T-helper 17 cell (primary cell): ENCODE measurements at regions not wholly inside any gene's neighbourhood (a gene's known extent, or its start where the extent isn't known, plus 50 kb on each side); places are given as distances from the start of the nearest gene placed in this dataset.

Experiments
- ATAC-seq: fragments of 150-1000 bp; cut with Tn5 transposase; 2 replicates; pipeline ENCODE4 v1.10.0; 2021; ENCODE audit warnings: mild to moderate bottlenecking, moderate library complexity
- DNase-seq, 3 donors: peaks; one replicate each; pipeline versions ENCODE4 v3.0.0 to v3.0.0-alpha.2; 2020 to 2021
- H3K9me3 ChIP-seq: one replicate; pipeline ENCODE4 v1.7.0; 2013; ENCODE audit warnings: low read length, mild to moderate bottlenecking; ENCODE audit not compliant: control insufficient read depth, poor library complexity, severe bottlenecking
- H3K27ac Mint-ChIP-seq: one replicate; pipeline ENCODE4 v1.8.0; 2022; ENCODE audit warnings: mild to moderate bottlenecking, moderate library complexity, mixed read lengths
- H3K27me3 Mint-ChIP-seq: one replicate; pipeline ENCODE4 v1.8.0; 2022; ENCODE audit warnings: mixed read lengths
- H3K36me3 Mint-ChIP-seq: one replicate; pipeline ENCODE4 v1.8.0; 2022; ENCODE audit warnings: low read depth, mixed read lengths
- H3K4me1 Mint-ChIP-seq: one replicate; pipeline ENCODE4 v1.8.0; 2022; ENCODE audit warnings: mild to moderate bottlenecking, mixed read lengths
- H3K4me3 Mint-ChIP-seq: one replicate; pipeline ENCODE4 v1.8.0; 2022; ENCODE audit warnings: mild to moderate bottlenecking, moderate library complexity, mixed read lengths

GRCh38 chr18:56188529-56189275, 449.7 kb downstream of the TXNL1 start:
- H3K4me3 Mint-ChIP-seq, result no peak overlapping the region
- H3K27me3 Mint-ChIP-seq, result no peaks in the 10 kb centered on the region
- no peak for ATAC-seq

GRCh38 chr18:56186319-56186718, 452.1 kb downstream of the TXNL1 start:
- DNase-seq, result no peak
- no peaks in the 10 kb centered on the region for H3K4me1 Mint-ChIP-seq
- no peak overlapping the region for H3K4me3 Mint-ChIP-seq
- no peak overlapping the region for H3K27ac Mint-ChIP-seq
- no peak for ATAC-seq
- no peaks in the 10 kb centered on the region for H3K36me3 Mint-ChIP-seq
- no peaks in the 10 kb centered on the region for H3K9me3 ChIP-seq
- no peaks in the 10 kb centered on the region for H3K27me3 Mint-ChIP-seq

More at GRCh38 chr18:56188529-56189275, 449.7 kb downstream of the TXNL1 start:
- no peaks in the 10 kb centered on the region for H3K4me1 Mint-ChIP-seq
- no peaks in the 10 kb centered on the region for H3K9me3 ChIP-seq
- DNase-seq, result no peak
- H3K36me3 Mint-ChIP-seq, result no peaks in the 10 kb centered on the region
- no peak overlapping the region for H3K27ac Mint-ChIP-seq

DNA sequence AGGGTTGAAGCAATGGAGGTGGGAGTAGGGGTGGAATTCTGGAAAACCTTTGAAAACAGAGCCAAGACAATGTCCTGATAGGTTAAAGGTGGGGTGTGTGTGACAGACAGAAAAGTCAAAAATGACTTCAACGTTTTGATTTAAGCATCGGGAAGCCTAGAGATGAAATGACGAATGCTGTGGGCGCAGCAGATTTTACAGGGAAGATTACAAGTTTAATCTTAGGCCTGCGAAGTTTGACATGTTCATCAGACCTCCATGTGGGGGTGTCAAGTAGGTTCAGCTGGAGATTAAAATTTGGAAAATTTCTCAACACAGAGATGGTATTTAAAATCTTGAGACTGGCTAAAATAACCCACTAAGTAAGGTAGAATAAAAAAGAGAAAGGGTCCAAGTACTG, 453.3 kb downstream of the TXNL1 start:
- H3K9me3 ChIP-seq, result no peaks in the 10 kb centered on the region
- H3K27me3 Mint-ChIP-seq, result no peaks in the 10 kb centered on the region
- no peak overlapping the region for H3K27ac Mint-ChIP-seq
- no peaks in the 10 kb centered on the region for H3K36me3 Mint-ChIP-seq
- no peaks in the 10 kb centered on the region for H3K4me1 Mint-ChIP-seq
- ATAC-seq (no peak), DNase-seq (no peak)
- no peak overlapping the region for H3K4me3 Mint-ChIP-seq

GRCh38 chr18:56176751-56177150, 461.6 kb downstream of the TXNL1 start:
- H3K9me3 ChIP-seq, result no peaks in the 10 kb centered on the region
- Mint-ChIP-seq H3K36me3 (no peaks in the 10 kb centered on the region), H3K27ac (no peak overlapping the region), H3K4me3 (no peak overlapping the region), H3K4me1 (no peaks in the 10 kb centered on the region), H3K27me3 (no peaks in the 10 kb centered on the region)
- DNase-seq (no peak), ATAC-seq (no peak)

DNA sequence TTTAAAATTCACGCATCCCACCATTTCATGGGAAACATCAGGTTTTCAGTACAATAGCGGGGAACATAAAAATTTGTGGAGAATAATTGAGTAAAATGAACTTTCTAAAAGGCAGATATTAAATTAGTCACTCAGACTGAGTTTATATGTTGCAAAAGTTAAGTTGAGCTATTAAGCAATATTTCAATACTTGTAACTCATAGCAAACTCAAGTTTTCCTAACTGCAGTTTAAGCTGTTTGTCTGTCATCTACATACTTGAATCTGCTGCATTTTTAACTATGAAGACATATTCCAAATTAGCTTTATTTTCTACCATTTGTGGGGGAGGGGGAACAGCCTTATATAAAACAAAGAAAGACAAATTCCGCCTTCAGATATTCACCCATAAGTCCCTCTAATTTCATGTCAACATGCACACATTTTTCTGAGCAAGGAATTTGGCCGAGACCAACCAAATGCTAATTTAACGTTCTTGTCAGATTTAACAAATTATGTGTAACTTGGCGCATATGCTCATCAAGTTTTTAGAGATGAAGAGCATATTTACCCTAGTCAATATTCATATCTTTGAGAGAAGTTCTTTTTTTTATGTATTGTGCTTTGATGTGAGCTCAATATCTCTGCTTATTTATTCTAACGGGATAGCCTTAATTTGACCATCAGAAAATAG, 462.9 kb downstream of the TXNL1 start:
- ATAC-seq (no peak), DNase-seq (no peak)
- H3K36me3 Mint-ChIP-seq, result no peaks in the 10 kb centered on the region
- H3K4me3 Mint-ChIP-seq, result no peak overlapping the region
- no peaks in the 10 kb centered on the region for H3K4me1 Mint-ChIP-seq
- H3K9me3 ChIP-seq, result no peaks in the 10 kb centered on the region
- no peak overlapping the region for H3K27ac Mint-ChIP-seq
- H3K27me3 Mint-ChIP-seq, result no peaks in the 10 kb centered on the region

- DNase-seq (no peak), ATAC-seq (no peak)
- no peaks in the 10 kb centered on the region for H3K9me3 ChIP-seq
- Mint-ChIP-seq H3K27ac (no peak overlapping the region), H3K4me1 (no peaks in the 10 kb centered on the region), H3K36me3 (no peaks in the 10 kb centered on the region), H3K27me3 (no peaks in the 10 kb centered on the region), H3K4me3 (no peak overlapping the region)
Observed at GRCh38 chr18:56173542-56174220, 464.7 kb downstream of the TXNL1 start.

GRCh38 chr18:56172527-56172926, 465.9 kb downstream of the TXNL1 start:
- DNase-seq (no peak), ATAC-seq (no peak)
- no peaks in the 10 kb centered on the region for H3K9me3 ChIP-seq
- Mint-ChIP-seq H3K27ac (no peak overlapping the region), H3K27me3 (no peaks in the 10 kb centered on the region), H3K4me1 (no peaks in the 10 kb centered on the region), H3K4me3 (no peak overlapping the region), H3K36me3 (no peaks in the 10 kb centered on the region)

DNA sequence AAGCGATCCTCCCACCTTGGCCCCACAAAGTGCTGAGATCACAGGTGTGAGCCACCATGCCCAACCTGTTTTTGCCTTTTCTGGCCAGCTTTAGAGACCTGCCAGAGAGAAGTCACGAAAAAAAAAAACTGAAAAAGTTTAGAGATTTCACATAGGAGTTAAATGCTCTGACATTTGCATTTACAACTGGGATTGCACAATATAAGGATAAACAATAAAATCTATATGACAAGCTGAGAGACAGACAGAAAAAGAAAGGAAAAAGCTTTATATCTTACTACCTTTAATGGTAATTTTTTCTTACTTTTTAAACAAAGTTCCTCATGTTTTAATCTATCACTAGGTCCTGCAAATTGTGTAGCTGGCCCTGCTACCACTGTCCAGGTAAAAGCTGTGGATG, 466.5 kb downstream of the TXNL1 start:
- no peaks in the 10 kb centered on the region for H3K9me3 ChIP-seq
- Mint-ChIP-seq H3K36me3 (no peaks in the 10 kb centered on the region), H3K4me1 (no peaks in the 10 kb centered on the region), H3K27me3 (no peaks in the 10 kb centered on the region), H3K4me3 (no peak overlapping the region), H3K27ac (no peak overlapping the region)
- DNase-seq, result no peak
- ATAC-seq, result no peak

DNA sequence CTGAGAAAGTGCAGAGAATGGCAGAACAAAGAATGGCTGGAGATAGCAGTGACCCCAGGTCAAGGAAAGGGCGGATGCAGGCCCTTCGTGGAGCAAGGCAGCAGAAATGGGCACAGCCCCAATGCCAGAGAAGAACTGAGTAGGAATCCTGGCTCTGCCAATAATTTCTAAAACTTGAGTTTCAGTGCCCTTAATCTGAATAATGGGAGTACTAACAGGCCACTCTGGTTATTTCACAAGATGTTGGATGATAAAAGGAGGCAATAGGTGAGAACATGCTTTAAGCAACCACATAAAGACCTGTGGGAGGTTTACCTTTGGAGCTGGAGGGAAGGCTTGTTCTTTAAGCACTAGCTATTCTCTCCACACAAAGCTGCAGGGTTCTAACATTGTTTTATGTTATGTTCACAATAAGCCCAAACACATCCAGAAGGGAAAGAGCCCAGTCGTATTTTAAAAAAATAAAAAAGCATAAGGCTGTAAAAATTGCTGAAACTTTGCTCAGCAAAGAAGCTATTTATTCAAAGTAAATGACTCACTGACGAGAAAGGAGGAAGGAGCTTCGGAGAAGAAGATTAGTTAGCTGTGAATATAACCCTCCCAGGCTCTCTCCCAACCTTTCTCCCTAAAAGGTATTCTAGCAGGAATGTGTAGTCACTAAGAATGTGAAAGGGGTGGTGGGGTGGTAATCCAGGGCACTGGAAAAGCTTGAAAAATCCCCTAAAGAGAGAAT, 470.2 kb downstream of the TXNL1 start:
- DNase-seq (no peak), ATAC-seq (no peak)
- Mint-ChIP-seq H3K27me3 (no peaks in the 10 kb centered on the region), H3K36me3 (no peaks in the 10 kb centered on the region), H3K27ac (no peak overlapping the region), H3K4me1 (no peaks in the 10 kb centered on the region), H3K4me3 (no peak overlapping the region)
- no peaks in the 10 kb centered on the region for H3K9me3 ChIP-seq

DNA sequence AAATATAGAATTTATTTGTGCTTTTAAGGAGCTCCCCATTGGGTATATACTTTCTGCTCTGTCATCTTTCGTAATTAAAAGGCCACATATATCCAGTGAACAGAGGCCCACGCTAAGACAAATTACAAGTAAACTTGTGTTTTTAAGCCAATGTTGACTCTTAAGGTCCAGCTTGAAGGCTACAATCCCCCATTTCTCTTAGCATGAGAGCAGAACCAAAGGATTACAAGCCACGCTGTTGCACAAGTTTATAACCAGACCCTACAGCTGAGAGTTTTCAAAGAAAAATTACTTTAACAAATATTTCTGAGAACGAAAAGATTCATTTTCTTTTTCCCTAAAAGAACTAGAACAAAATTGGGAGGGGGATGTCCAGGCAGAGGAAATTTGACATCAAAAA, 471.0 kb downstream of the TXNL1 start:
- DNase-seq, result no peak
- Mint-ChIP-seq H3K27me3 (no peaks in the 10 kb centered on the region), H3K4me3 (no peak overlapping the region), H3K27ac (no peak overlapping the region), H3K4me1 (no peaks in the 10 kb centered on the region), H3K36me3 (no peaks in the 10 kb centered on the region)
- H3K9me3 ChIP-seq, result no peaks in the 10 kb centered on the region
- ATAC-seq, result no peak

DNA sequence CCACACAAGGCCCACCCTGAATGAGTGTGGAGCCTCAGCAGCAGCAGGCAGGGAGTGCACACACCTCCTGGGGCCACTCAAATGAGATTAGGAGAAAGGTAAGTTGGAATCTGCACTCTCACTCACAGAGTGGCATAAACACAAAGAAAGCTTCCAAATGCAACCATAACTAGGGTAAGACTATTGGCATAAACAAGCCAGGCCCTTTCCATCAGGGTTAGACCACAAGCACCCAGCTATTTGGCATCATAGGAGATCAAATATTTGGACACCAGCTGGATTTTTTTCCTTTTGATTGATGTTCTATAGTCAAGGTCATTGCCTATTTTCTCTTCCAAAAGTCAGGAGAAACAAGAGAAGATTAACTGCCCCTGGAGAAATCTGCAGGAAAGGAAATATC, 471.5 kb downstream of the TXNL1 start:
- Mint-ChIP-seq H3K4me3 (no peak overlapping the region), H3K36me3 (no peaks in the 10 kb centered on the region), H3K27ac (no peak overlapping the region), H3K27me3 (no peaks in the 10 kb centered on the region), H3K4me1 (no peaks in the 10 kb centered on the region)
- DNase-seq (no peak), ATAC-seq (no peak)
- H3K9me3 ChIP-seq, result no peaks in the 10 kb centered on the region

GRCh38 chr18:56165601-56166355, 472.6 kb downstream of the TXNL1 start:
- no peak for DNase-seq
- H3K36me3 Mint-ChIP-seq, result no peaks in the 10 kb centered on the region
- H3K27me3 Mint-ChIP-seq, result no peaks in the 10 kb centered on the region
- no peak for ATAC-seq
- H3K27ac Mint-ChIP-seq, result no peak overlapping the region
- H3K4me3 Mint-ChIP-seq, result no peak overlapping the region
- H3K4me1 Mint-ChIP-seq, result no peaks in the 10 kb centered on the region
- no peaks in the 10 kb centered on the region for H3K9me3 ChIP-seq
